GM12873 (cell line): ENCODE measurements at regions not wholly inside any gene's neighbourhood (a gene's known extent, or its start where the extent isn't known, plus 50 kb on each side); places are given as distances from the start of the nearest gene placed in this dataset.

ENCODE experiments used
- TF ChIP-seq, protein P1 (sequence below): IDR thresholded peaks from 2 replicates; pipeline ENCODE4 v1.5.1; 2012; ENCODE audit warnings: low read depth, mild to moderate bottlenecking, moderate library complexity, low read length, control low read depth; ENCODE audit not compliant: insufficient read depth; ENCODE audit errors: missing control alignments

DNA sequence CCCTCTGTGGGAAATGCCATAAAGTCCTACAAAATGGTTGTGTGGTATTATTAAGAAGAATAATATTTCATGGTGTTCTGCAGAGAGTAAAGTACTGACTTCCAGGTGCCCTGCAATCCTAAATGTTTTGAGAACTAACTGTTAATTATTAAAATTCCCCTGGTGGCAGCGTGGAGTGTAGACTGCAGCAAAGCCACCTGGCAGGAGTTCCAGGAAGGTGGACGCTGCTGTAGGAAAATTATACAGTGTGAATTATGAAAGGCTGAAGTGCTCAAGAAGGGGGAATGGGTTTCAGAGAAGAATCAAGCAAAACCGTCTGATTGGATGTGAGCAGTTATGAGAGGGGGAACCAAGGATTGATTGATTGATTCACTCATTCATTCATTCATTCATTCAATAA lies 572.4 kb upstream of the PPP2R3A start:
- TF ChIP-seq, protein P1, sequence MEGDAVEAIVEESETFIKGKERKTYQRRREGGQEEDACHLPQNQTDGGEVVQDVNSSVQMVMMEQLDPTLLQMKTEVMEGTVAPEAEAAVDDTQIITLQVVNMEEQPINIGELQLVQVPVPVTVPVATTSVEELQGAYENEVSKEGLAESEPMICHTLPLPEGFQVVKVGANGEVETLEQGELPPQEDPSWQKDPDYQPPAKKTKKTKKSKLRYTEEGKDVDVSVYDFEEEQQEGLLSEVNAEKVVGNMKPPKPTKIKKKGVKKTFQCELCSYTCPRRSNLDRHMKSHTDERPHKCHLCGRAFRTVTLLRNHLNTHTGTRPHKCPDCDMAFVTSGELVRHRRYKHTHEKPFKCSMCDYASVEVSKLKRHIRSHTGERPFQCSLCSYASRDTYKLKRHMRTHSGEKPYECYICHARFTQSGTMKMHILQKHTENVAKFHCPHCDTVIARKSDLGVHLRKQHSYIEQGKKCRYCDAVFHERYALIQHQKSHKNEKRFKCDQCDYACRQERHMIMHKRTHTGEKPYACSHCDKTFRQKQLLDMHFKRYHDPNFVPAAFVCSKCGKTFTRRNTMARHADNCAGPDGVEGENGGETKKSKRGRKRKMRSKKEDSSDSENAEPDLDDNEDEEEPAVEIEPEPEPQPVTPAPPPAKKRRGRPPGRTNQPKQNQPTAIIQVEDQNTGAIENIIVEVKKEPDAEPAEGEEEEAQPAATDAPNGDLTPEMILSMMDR, result no peak

- TF ChIP-seq, protein P1, result no peak
Measured at GRCh38 chr3:135393898-135394525, 571.5 kb upstream of the PPP2R3A start.

DNA sequence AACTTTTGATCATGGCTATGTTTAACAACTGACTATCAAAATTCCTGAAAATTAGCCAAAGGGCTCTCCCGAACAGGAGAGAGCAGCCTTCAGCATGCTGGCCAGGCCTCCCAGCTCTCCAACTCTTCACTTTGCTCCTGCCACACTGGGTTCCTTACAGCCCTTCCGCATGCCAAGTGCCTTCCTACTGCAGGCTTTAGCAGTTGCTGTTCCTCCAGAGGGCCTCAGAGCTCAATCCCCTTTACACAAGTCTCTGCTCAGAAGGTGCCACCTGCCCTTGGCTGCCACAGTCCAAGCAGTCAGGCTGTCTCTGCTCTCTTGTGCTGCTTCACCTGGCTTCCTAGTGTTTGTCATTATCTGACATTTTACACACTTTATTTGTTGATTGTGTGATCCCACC lies 553.1 kb upstream of the PPP2R3A start:
- TF ChIP-seq, protein P1, result no peak

- TF ChIP-seq, protein P1, result no peak
Measured at GRCh38 chr3:135416182-135416581, 549.3 kb upstream of the PPP2R3A start.

GRCh38 chr3:135419155-135419554 lies 546.4 kb upstream of the PPP2R3A start:
- TF ChIP-seq, protein P1, result no peak

GRCh38 chr3:135426508-135426907 lies 539.0 kb upstream of the PPP2R3A start:
- TF ChIP-seq, protein P1, result no peak

GRCh38 chr3:135432402-135432801 lies 533.1 kb upstream of the PPP2R3A start:
- TF ChIP-seq, protein P1, result no peak
